C4-2B (cell line): ENCODE measurements at regions not wholly inside any gene's neighbourhood (a gene's known extent, or its start where the extent isn't known, plus 50 kb on each side); places are given as distances from the start of the nearest gene placed in this dataset.

Source experiments
- H3K27ac ChIP-seq: fragments of 450-650 bp; 2 replicates; pipeline ENCODE4 v1.5.1; 2017
- CTCF ChIP-seq: fragments of 450-650 bp; conservative IDR thresholded peaks from 2 replicates; pipeline ENCODE4 v1.5.1; 2017; ENCODE audit warnings: mild to moderate bottlenecking
- ZFX ChIP-seq: fragments of 450-650 bp; IDR thresholded peaks from 2 replicates; pipeline ENCODE4 v1.6.1; 2017

DNA sequence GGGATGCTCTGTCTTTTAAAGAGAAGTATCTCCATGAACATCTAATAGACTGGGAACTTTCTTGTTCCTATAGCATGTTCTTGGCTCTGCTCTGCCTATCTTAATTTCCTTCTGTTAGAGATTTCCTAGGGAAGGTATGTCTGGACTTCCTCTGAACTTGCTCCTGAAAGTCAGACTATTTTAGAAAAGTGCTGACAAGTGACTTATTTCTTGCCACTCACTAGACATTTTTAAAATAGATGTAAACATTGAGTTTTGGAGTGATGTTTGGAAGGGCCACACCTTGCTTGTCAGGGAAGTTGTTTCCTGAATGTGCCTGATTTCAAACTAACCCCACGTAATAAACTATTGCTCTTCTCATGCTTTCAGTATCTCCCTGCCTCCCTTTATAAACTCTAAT is 62.4 kb upstream of the ATP8A1 start:
- H3K27ac ChIP-seq = no peak overlapping the region
- TF ChIP-seq ZFX (no peak), CTCF (no peak)

GRCh38 chr4:42718336-42718735 is 61.4 kb upstream of the ATP8A1 start:
- no peak overlapping the region for H3K27ac ChIP-seq
- no peak for TF ChIP-seq ZFX
- no peak for TF ChIP-seq CTCF

- no peak overlapping the region for H3K27ac ChIP-seq
- TF ChIP-seq CTCF (no peak), ZFX (no peak)
These were observed 60.1 kb upstream of the ATP8A1 start for GRCh38 chr4:42716996-42717395.

DNA sequence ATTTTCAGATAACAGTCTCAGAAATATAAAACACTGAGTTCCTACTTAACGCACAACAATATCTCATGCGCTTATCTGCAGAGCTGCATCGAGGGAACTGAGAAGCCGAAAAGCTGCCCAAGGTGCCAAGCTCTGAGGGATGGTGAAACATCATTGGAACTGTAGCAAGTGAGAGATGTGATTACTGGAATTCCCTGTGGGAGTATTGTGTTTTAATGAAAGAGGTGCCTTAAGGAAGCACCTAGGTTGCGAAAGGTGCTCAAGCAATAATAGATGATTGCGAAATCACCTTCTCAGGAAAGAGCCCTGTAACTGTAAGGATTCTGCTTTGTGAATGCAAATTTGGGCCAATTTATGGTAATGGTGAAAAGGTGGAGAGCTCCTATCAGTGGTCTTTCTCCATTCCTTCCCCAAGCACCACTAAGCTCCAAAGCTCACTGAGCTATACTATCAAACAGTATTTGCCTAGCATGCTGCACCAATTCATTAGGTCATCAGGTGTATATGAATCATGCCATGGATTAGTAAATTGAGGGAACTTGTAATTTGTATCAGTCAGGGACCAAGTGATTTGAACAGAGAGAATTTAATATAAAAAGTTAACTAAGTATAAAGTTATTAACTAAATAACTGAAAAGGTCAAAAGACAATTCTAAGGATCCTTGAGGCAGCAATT is 59.0 kb upstream of the ATP8A1 start:
- no peak for TF ChIP-seq CTCF
- no peak for TF ChIP-seq ZFX
- H3K27ac ChIP-seq = no peak overlapping the region

DNA sequence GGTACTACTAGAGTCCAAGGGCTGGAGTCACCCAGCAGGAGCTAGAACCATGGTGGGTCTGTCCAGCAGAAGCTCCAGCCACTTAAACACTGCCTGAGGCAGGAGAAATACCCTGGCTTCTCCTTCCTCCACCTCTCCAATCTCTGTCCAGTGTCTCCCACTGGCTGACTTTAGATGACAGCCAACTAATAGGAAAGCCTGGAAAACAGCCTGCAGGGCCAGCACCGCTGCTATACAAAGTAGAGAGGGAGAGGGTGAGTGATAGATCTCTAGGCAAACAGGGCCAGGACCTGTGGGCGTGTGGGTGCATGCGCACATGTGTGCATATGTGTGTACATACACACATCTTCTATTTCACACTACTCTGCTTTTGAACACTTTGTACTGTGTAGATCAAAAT is 56.5 kb upstream of the ATP8A1 start:
- TF ChIP-seq ZFX (no peak), CTCF (no peak)
- H3K27ac ChIP-seq = no peak overlapping the region

GRCh38 chr4:42712854-42713253 is 55.9 kb upstream of the ATP8A1 start:
- TF ChIP-seq CTCF (no peak), ZFX (no peak)
- no peak overlapping the region for H3K27ac ChIP-seq

- no peak for TF ChIP-seq CTCF
- TF ChIP-seq ZFX = no peak
- no peak overlapping the region for H3K27ac ChIP-seq
These were observed 54.6 kb upstream of the ATP8A1 start for GRCh38 chr4:42711496-42711895.
